ENCODE measurements at regions not wholly inside any gene's neighbourhood (a gene's known extent, or its start where the extent isn't known, plus 50 kb on each side); places are given as distances from the start of the nearest gene placed in this dataset.

- TF ChIP-seq CBX3 (IDR thresholded peaks at IDR 0.05; ENCODE audit: borderline replicate concordance, low read depth) (no peak), CTCF (IDR thresholded peaks at IDR 0.05 in 2 of 3, conservative IDR thresholded peaks at IDR 0.05 in 1 of 3; ENCODE audit: control insufficient read depth in 2 of 3, extremely low read depth in 1 of 3, insufficient read depth in 1 of 3, low read depth in 3 of 3, low read length in 3 of 3) (no peak), CHD1 (IDR thresholded peaks at IDR 0.05; ENCODE audit: low read depth, low read length) (no peak), SPI1 (IDR thresholded peaks at IDR 0.05; ENCODE audit: borderline replicate concordance, insufficient read depth, low read depth, low read length) (no peak), ESRRA (IDR thresholded peaks at IDR 0.05; ENCODE audit: low read length) (no peak), MAX (IDR thresholded peaks at IDR 0.05; ENCODE audit: low read depth, low read length) (no peak), EZH2 (IDR thresholded peaks at IDR 0.05; ENCODE audit: borderline replicate concordance, control insufficient read depth, low read depth, low read length) (no peak), TAF1 (IDR thresholded peaks at IDR 0.05; ENCODE audit: borderline replicate concordance, low read depth, low read length) (no peak), REST (IDR thresholded peaks at IDR 0.05; ENCODE audit: low read depth, low read length) (no peak), YY1 (IDR thresholded peaks at IDR 0.05; ENCODE audit: low read depth, low read length) (no peak), ZNF592 (IDR thresholded peaks at IDR 0.05) (no peak), MXI1 (IDR thresholded peaks at IDR 0.05; ENCODE audit: low read depth, low read length) (no peak)
These were observed 346.8 kb downstream of the ETS1 start for GRCh38 chr11:128240546-128240945.

Measured in GM12878 (cell line).